D341Med (cell line): ENCODE measurements at regions not wholly inside any gene's neighbourhood (a gene's known extent, or its start where the extent isn't known, plus 50 kb on each side); places are given as distances from the start of the nearest gene placed in this dataset.

Source experiments
- DNase-seq: peaks from one replicate; pipeline ENCODE4 v3.0.0; 2012; ENCODE audit warnings: low spot score

- no peak for DNase-seq
These were observed 79.8 kb upstream of the CCNG1 start for GRCh38 chr5:163357636-163358035.

GRCh38 chr5:163360656-163361055 is 76.7 kb upstream of the CCNG1 start:
- DNase-seq: no peak

GRCh38 chr5:163361450-163361849 is 75.9 kb upstream of the CCNG1 start:
- DNase-seq: no peak

- no peak for DNase-seq
These were observed 74.5 kb upstream of the CCNG1 start for GRCh38 chr5:163362840-163363371.

- DNase-seq: no peak
These were observed 74.0 kb upstream of the CCNG1 start for GRCh38 chr5:163363389-163363788.

- no peak for DNase-seq
These were observed 70.6 kb upstream of the CCNG1 start for GRCh38 chr5:163366757-163367156.

- DNase-seq: no peak
These were observed 67.5 kb upstream of the CCNG1 start for GRCh38 chr5:163369776-163370385.

GRCh38 chr5:163373436-163374084 is 63.8 kb upstream of the CCNG1 start:
- no peak for DNase-seq

- DNase-seq: no peak
These were observed 59.4 kb upstream of the CCNG1 start for GRCh38 chr5:163377982-163378381.

GRCh38 chr5:163379298-163380155 is 57.9 kb upstream of the CCNG1 start:
- DNase-seq: no peak

- DNase-seq: no peak
These were observed 55.6 kb upstream of the CCNG1 start for GRCh38 chr5:163381832-163382231.

GRCh38 chr5:163383754-163384153 is 53.6 kb upstream of the CCNG1 start:
- DNase-seq: no peak

- DNase-seq: no peak
These were observed 52.7 kb upstream of the CCNG1 start for GRCh38 chr5:163384669-163385068.

- no peak for DNase-seq
These were observed 52.1 kb upstream of the CCNG1 start for GRCh38 chr5:163385271-163385670.

- no peak for DNase-seq
These were observed 51.6 kb upstream of the CCNG1 start for GRCh38 chr5:163385824-163386223.

- DNase-seq: no peak
These were observed 51.0 kb upstream of the CCNG1 start for GRCh38 chr5:163386352-163386751.

GRCh38 chr5:163387589-163388343 is 49.6 kb upstream of the CCNG1 start:
- DNase-seq: no peak
